Stimulated activated naive CD8-positive, alpha-beta T cell treated with anti-CD3 and anti-CD28 coated beads, Interleukin-15, Interleukin-2, amounts not matched to agents 100 U/mL and 50 U/mL, for 24 hours (primary cell): ENCODE measurements at regions not wholly inside any gene's neighbourhood (a gene's known extent, or its start where the extent isn't known, plus 50 kb on each side); places are given as distances from the start of the nearest gene placed in this dataset.

Source experiments
- ATAC-seq: fragments of 150-1000 bp; cut with Tn5 transposase; one replicate; pipeline ENCODE4 v1.10.0; 2021
- DNase-seq: peaks from one replicate; pipeline ENCODE4 v3.0.0; 2021

GRCh38 chr22:49176956-49177355, 650.7 kb downstream of the BRD1 start:
- DNase-seq (no peak), ATAC-seq (no peak)

- DNase-seq = no peak
- no peak for ATAC-seq
Observed at GRCh38 chr22:49170053-49170452, 657.6 kb downstream of the BRD1 start.

- DNase-seq (no peak), ATAC-seq (no peak)
Observed at GRCh38 chr22:49169074-49169744, 658.5 kb downstream of the BRD1 start.

- DNase-seq (no peak), ATAC-seq (no peak)
Observed at GRCh38 chr22:49168219-49168813, 659.4 kb downstream of the BRD1 start.

- no peak for ATAC-seq
- no peak for DNase-seq
Observed at GRCh38 chr22:49166746-49167145, 660.9 kb downstream of the BRD1 start.

GRCh38 chr22:49166211-49166610, 661.5 kb downstream of the BRD1 start:
- ATAC-seq (no peak), DNase-seq (no peak)

GRCh38 chr22:49164773-49165320, 662.8 kb downstream of the BRD1 start:
- ATAC-seq (no peak), DNase-seq (no peak)

GRCh38 chr22:49163960-49164690, 663.5 kb downstream of the BRD1 start:
- ATAC-seq (no peak), DNase-seq (no peak)

GRCh38 chr22:49163258-49163959, 664.3 kb downstream of the BRD1 start:
- ATAC-seq (no peak), DNase-seq (no peak)

GRCh38 chr22:49162841-49163240, 664.8 kb downstream of the BRD1 start:
- ATAC-seq (no peak), DNase-seq (no peak)

- ATAC-seq (no peak), DNase-seq (no peak)
Observed at GRCh38 chr22:49161002-49161850, 666.4 kb downstream of the BRD1 start.

GRCh38 chr22:49160261-49161001, 667.2 kb downstream of the BRD1 start:
- ATAC-seq = no peak

GRCh38 chr22:49159711-49160110, 668.0 kb downstream of the BRD1 start:
- ATAC-seq (no peak), DNase-seq (no peak)

More at GRCh38 chr22:49160261-49161001, 667.2 kb downstream of the BRD1 start:
- no peak for DNase-seq

- ATAC-seq = no peak
- DNase-seq = no peak
Observed at GRCh38 chr22:49158741-49159564, 668.7 kb downstream of the BRD1 start.

GRCh38 chr22:49157529-49158339, 669.9 kb downstream of the BRD1 start:
- ATAC-seq (no peak), DNase-seq (no peak)

- DNase-seq (no peak), ATAC-seq (no peak)
Observed at GRCh38 chr22:49156662-49157285, 670.9 kb downstream of the BRD1 start.

- DNase-seq (no peak), ATAC-seq (no peak)
Observed at GRCh38 chr22:49155770-49156580, 671.7 kb downstream of the BRD1 start.
